NCI-H69 (cell line): ENCODE measurements at regions not wholly inside any gene's neighbourhood (a gene's known extent, or its start where the extent isn't known, plus 50 kb on each side); places are given as distances from the start of the nearest gene placed in this dataset.

Source experiments
- DNase-seq: peaks from one replicate; lab custom pipeline; 2025; lab: John Stamatoyannopoulos, UW

DNA sequence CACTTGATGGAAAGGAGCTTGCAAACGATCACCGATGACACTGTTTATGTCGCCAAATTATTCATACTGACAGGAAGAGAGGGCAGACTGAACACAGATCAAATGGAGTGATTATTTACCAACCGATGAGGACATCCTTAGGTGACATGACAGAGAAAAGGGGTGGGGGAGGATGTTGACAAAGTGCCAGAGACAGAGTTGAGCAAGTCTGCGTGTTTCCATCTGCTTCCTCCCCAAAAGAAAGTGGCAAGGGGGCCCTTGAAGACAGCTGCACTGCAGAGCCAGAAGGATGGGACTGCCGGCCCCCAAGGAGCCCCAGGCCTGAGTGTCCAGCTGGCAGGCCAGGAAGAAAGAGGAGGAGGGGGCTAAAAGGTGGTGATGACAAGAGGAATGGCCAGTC is 191.0 kb upstream of the RPL38 start:
- peak; percentile 59 for DNase-seq

DNA sequence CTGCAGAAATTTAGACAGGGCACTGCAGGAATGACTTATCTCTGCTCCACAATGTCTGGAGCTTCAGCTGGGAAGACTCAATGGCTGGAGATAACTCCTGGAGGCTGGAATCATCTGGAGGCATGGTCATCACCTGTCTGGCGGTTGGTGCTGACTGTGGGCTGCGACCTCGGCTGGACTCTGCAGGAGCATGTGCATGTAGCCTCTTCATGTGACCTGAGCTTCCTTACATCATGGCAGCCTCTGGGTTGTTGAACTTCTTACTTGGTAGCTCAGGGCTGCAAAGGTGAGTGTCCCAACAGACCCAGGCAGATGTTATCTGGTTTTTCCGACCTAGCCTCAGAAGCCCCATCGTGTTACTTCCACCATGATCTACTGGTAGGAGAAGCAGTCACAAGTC is 188.2 kb upstream of the RPL38 start:
- no peak for DNase-seq

DNA sequence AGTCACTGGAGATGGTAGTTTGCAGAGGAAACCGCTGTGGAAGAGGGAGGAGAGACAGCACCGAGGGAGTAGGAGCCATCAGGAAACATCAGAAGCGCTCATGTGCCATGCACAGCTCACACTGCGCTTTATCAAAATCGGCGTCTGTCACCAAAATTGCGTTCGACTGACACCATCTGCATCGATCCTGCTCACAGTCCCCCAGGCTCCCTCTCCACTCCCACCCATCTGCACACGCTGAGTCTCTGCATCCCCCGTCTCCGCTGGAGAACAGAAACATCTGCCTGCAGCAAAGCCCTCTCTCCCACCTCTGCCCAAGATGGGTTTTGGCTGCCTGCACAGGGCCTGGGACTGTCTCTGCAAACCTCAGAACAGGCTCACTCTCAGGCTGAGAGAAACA is 187.5 kb upstream of the RPL38 start:
- DNase-seq = no peak

DNA sequence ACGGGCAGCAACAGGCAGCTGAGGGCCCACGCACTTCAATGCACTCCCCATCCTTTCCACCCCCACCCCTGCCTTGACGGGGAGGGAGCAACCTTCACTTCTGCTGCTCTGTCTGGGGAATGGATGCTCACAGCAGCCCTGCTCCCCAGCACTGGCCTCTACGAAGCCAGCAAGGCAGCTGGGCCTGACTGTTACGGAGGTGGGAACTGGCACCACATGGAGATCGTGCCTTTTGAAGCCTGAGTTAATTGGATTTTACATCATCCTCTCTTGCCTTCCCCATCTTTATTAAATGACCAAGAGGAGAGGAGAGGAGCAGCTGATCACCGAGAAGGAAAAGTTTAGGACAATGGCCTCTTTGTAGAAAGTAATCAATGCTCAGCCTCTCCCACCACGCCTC is 187.0 kb upstream of the RPL38 start:
- DNase-seq = no peak

DNA sequence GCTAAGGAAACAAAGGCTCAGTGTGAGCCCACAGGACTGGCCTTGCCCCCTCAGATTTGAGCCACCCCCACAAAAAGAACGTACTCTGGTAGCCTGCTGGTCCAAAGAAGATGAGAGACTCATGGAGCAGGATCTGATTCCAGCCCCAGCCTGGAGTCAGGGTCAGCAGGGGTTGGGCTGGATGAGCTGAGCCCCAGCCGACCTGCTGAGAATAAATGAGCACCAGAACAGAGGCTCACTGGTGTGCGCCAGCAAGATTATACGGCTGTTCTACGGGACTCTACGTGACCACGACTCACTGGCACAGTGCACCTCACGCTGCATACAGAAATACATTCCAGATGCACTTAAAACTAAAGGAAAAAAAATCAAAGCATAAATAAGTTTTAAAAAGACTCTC is 186.0 kb upstream of the RPL38 start:
- no peak for DNase-seq

DNA sequence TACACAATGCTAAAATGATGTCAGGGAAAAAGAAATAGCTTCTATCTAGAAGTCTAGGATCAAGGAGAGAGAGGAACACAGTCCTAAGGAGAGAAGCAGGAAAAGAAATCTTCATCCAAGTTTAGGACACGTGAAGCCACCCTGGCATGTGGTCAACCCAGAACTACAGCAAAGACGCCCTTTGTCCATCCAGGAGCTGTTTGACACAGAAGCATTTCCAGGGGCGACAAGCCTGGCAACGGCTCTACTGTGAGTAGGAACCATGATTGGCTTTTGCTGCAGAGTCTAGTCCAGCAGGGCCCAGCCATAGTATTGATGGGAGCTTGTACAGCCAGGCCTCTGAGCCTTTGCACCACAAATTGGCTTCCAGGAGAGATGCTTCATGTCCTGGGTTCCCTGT is 185.4 kb upstream of the RPL38 start:
- DNase-seq = no peak

DNA sequence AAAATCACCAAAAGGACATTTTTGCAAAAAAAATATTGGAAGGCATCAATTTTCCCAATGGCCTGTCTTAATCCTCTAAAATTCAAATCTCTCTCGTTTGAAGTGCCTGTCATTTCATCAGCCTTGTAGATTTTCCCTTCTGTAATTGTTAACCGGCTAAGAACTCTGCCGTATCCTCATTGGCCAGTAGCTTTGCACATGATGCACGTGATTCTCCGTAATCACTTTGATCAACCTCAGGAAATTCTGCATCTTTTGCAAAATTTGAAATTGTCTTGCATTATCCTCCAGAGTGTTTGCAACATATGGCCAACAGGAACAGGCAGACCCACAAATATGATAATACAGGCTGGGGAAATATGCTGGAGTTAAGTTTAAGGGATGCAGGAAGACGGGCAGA is 184.2 kb upstream of the RPL38 start:
- DNase-seq = no peak

DNA sequence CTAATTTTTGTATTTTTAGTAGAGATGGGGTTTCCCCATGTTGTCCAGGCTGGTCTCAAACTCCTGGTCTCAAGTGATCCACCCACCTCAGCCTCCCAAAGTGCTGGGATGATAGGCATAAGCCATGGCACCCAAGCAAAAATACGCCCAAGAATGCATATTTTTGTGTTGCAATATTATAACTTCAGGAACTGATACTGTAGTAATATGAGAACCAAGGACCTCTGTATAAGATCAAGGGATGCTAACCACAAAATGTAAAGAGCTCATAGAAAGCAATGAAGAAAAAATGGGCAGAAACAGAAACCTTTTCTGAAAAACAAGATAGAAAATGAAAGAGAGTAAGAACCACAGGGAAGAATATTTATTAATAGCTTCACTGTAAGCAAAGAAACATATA is 183.6 kb upstream of the RPL38 start:
- no peak for DNase-seq

DNA sequence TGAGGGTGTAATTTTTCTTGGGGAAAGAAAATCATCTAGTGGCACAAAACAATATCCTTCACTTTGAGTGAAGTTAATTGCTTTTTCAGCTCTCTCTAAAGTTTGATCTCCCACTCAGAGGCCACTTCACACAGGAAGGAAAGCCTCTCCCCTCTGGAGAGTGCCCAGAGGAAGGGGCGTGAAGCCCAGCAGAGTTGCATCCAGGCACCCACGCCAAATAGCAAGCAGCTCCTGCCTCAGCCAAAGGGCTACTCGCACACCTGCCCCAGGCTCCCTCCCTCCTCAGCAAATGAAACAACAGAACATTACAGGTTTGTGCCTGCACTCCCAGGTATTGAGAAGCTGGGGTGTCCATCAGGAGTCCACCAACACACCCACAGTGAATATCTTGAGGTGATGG is 183.0 kb upstream of the RPL38 start:
- DNase-seq = no peak

DNA sequence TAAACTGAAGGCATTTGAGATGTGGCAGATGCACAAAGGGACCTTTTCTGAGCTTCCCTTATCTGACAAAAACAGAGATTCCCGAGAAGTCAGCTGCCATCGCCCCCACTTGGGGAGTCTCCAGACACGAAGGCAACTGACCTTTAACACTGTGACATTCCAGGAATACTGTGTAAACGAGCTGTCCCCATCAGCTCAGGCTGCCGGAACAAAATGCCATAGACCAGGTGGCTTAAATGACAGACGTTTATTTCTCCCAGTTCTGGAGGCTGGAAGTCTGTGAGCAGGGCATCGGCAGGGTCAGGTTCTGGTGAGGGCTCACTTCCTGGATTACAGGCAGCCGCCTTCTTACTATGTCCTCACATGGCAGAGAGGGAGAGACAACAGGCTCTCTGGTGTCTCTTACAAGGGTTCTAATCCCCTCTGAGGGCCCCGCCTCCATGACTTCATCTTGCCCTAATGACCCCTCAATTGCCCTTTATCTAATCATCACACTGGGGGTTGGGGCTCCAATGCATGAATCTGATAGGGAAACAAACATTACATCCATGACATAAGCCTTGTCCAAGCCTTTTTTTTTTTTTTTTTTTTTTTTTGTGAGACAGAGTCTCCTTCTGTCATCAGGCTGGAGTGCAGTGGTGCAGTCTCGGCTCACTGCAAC is 178.5 kb upstream of the RPL38 start:
- no peak for DNase-seq

DNA sequence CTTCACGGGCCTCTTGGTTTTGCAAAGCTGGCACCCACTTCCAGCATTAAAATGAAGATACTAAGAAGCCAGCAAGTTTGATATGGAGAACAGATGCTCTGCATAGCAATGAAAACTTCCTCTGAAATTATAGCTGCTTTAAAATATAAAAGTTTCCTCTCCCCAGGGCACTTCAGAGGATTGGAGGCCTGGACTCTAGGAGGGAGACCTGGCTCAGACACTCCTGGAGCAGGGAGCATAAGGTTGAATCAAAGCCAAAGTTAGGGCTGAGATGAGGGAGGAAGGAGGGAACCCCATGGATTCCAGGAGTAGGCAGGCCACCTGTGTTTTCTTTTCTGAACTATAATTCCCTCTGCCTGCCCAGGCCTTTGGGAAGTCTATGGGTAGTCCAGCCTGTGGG is 176.0 kb upstream of the RPL38 start:
- DNase-seq = no peak

DNA sequence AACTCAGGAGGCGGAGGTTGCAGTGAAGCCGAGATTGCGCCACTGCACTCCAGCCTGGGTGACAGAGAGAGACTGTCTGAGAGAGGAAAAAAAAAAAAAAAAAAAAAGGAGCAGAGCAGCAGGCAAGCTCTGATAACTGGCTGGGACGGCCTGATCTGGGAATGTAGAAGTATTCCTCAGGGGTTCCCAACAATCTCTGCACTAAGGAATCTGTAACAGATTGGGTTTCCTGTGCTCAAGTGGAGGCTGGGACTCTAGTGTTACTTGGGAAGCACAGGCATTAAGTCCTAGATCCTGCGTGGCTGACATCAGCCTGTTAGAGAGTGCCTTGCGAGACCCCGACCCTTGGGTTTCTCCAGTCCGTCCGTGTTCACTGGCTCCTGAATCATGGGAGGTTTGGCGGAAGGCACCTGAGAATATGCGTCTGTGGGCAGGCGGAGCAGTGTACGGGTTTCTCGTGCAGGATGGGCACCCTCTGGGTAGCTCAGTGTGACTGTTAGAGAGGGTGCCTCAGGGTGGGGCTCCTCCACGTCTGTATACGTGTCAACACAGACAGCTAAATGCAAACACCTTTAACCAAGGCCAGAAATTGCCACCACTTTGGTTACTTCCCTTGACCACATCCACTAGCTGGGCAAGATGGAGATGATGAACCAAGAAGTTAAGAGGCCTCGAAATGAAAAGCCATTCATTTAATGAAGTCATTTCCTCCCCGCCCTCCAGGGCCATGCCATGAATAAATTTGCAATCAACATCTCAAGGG is 174.9 kb upstream of the RPL38 start:
- no peak for DNase-seq

DNA sequence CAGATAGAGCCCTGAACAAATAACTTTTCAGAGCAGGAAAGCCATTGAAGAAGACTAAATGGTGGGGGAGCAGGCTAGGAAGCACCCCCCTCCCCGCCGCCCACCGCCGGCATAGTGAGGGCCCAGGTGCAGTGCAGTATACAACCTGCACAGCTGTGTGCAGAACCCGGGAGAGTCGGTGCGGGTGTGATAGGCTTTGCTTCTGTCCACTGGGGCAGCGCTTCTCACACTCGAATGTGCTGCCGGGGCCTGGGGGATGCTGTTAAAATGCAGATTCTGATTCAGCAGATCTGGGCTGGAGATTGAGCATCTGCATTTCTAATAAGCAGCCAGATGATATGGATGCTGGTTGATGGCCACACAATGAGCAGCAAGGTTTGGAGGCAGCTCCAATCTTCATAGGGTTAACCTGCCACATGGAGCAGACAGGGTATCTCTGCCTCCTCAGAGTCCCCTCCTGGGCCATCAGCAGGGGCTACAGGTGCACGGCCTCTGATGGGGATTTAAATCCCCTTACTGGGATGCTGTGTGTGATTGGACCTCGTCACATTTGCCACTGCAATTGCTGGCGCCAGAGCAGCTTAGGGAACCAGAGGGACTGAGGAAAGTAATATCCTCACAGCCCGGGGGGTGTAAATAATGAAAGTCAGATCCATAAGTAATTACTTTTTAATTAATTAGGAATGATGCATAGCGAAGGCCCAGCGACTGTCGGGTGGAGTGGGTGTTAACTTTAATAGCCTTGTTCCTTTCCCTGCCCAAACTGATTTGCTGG is 172.0 kb upstream of the RPL38 start:
- DNase-seq = no peak

DNA sequence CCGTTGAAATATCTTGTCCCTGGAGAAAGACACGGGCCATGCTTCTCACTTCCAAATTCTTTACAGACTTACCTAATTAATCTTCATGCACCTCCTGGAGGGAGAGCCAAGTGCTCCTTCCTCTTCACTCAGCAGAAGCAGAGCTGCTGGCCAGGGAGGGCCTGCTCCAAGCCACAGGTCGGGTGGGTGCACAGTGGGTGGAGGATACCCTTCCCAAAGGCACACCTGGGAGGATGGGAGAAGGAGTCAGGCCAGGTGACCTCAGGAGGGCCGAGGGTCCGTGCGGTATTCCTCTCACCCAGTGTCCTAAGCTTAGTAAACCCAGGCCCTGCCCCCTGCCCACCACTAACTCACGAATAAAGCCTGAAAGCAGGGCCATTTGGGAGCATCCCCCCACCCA is 171.3 kb upstream of the RPL38 start:
- no peak for DNase-seq

DNA sequence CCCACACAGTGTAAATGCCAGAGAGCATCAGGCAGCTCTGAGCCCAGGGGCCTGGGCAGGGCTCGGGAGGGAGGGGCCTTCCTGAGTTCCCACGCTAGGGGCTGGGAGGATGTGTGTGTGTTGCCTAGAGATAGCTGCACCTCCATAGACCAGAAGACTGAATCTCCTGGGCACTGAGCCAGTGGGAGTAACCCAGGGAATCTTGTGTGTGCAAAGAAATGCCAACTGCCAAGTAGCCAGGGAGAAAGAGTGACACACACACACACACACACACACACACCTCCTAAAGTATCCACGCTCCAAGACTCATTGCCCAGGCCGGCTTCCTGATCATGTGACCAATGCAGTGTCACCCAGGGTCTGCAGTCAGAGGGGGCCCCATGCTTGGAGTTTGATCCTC is 166.2 kb upstream of the RPL38 start:
- peak; percentile 72 for DNase-seq

DNA sequence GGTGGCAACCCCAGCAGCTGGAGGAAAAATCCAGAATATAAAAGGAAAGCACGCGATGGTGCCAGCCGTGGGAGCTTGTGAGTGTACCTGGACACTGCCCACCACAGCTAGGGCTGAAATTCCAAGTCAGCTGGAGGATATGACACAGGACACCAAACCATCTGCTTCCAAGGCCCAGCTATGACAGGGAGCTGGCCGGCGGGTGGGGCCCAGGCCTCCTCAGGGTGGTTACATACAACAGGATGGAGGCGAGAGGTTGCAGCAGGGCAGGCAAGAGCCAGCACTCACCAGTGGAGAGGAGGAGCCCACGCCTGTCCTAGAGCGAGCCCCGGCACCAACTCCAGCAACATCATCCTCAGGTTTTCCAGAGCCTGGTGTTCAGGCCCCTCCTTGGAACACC is 163.2 kb upstream of the RPL38 start:
- no peak for DNase-seq

DNA sequence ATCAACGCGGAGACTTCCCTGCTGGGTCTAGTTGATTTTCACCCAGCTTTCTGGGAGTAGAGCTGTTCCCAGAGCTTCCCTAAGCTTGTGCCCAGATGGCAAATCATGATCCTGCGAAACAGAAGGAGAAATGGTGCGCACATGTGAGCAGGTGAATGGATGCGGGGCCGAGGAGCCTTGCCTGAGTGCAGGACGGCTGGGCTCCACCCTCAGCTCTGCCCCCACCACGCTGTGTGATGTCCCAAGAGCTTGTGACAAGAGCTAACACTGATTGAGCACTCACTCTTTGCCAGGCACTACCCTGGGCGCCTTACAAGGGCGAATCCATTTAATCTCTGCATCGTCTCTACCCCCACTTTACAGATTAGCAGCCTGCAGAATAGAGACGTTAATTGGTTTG is 162.7 kb upstream of the RPL38 start:
- DNase-seq = no peak

DNA sequence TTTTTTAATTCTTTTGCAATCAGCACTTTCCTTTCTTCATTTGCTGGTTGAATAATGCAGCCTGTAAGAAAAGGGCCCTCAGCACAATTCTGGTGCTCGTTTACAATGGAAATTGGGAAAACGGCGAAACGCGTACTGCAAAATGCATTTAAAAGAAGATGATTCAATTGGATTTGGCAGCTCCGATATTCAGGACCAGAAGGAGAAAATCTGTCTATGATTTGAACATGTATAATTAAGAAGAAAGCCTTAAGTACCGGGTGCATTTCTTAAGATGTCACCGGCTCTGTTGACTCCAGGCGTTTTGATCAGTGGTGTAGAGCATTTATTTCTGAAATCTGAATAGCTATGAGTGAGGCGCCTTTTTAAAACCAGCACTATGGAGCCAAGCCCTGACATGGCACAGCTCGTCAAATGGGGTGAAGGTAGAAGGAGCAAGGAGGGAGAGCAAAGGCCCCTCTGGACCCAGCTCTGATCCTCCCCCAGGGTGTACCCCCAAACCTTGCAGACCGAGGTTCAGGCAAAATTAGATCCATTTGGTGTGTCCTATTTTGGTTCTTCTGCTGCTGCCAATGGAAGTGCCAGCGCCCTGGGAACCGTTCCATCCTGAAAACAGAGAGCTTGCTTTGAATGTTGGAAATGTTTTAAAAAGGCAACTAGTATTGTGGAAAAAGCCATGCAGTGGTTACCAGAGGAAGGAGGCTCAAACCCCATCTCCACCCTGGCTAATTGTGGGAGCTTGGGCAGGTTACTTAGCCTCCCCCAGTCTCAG is 161.4 kb upstream of the RPL38 start:
- no peak for DNase-seq

DNA sequence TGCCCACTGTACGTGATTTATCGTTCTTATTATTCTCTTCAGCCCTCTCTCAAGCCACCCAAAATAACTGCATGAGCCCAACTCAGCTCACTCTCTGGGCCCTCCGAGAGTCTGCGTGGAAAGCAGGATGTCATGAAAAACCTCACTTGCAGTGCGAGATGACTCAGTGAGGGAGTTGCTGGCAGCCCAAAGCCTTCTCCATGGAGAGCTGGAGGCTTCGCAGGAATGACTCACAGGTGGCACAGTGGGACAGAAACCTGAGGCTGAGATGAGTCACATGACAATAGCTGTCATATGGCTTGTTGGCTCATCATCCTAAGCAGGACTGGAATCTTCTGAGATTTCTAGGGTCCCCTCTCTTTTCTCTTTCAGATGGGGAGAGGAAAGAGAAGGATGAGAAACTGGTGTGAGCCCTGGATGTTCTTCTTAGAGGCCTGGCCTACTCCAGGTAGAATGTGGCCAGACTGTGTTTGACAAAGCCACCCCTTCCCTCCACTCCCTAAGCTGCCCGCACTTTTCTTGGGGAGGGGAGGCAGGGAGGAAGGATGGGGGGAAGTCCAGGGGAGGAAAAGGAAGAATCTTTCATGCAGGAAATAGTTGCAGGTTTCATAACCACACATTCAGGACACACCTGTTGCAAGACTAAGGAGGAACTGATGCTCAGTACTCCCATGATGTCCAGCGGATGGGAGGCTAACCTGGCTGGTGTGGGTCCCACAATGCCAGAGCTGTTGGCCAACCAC is 160.6 kb upstream of the RPL38 start:
- DNase-seq = peak; percentile 35

DNA sequence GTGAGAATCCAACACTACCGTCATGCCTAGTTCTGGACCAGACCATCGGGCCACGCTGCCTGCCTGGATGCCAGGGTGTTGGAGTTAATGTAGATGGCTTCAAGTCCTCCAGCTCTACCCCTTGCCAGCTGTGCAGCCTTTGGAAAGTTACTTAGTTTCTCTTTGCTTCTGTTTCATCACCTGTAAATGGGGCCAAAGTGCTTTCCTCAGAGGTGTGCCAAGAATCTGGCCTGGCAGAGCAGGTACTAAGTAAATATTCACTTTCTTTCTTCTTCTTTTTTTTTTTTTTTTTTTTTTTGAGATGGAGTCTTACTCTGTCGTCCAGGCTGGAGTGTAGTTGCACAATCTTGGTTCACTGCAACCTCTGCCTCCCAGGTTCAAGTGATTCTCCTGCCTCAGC is 159.5 kb upstream of the RPL38 start:
- no peak for DNase-seq

DNA sequence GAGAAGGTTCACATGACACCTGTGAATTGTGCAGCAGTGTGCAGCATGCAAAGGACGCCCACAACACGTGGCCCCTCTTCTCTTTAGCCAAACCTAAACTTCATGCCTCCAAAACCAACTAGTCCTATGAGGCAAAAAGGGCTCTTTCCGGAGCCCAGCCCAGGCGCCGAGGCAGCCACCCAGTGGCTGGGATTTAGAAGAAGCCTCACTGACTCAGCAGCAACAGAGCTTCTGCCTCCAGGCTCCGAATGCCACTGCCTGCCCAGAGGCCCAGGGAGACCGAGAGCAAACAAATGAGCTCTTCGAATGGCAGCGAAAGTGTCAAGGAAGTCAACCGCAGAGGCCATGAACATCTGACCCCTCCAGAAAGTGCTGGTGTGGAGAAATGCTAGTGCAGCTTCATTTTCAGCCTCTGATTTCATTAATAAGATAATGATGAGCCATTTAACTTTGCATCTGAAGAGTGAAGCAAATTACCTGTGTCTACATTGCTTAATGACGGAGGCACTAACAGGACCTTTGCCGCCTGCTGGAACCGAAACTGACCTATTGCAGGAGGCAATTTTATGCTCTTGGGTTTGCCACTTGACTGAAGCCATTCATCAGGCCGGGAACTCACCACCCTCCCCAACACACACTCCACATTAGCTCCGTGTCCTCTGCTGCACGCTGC is 157.7 kb upstream of the RPL38 start:
- DNase-seq = no peak
